ENCODE measurements at regions not wholly inside any gene's neighbourhood (a gene's known extent, or its start where the extent isn't known, plus 50 kb on each side); places are given as distances from the start of the nearest gene placed in this dataset.

GRCh38 chr12:97134495-97134894 is 227.4 kb downstream of the NEDD1 start:
- Histone ChIP-seq H3K27me3 (ENCODE audit: insufficient read depth, low read length) (no peaks in the 10 kb centered on the region), H3K27ac (ENCODE audit: low read depth, low read length) (no peak overlapping the region), H3K9me3 (ENCODE audit: control insufficient read depth in 1 of 2, low read length in 2 of 2) (no peaks in the 10 kb centered on the region), H3K4me3 (ENCODE audit: low read length in 2 of 2) (no peak overlapping the region), H3K4me1 (ENCODE audit: insufficient read depth, low read length) (no peaks in the 10 kb centered on the region), H3K36me3 (ENCODE audit: insufficient read depth, low read length) (no peaks in the 10 kb centered on the region)
- DNase-seq: no peak
- no peaks in the 10 kb centered on the region for H3K36me3 Mint-ChIP-seq
- H3K4me1 Mint-ChIP-seq: no peaks in the 10 kb centered on the region
- H3K27ac Mint-ChIP-seq: no peak overlapping the region
- peaks cover 2 to 5% of the 10 kb centered on the region in 2 donors for H3K27me3 Mint-ChIP-seq
- ChIA-PET CTCF (ENCODE audit: partially characterized antibody) (no interaction called here), POLR2A (ENCODE audit: partially characterized antibody) (no interaction called here)
- peaks cover 0 to 2% (median 0%) of the 10 kb centered on the region in 8 donors for H3K9me3 Mint-ChIP-seq
- intact Hi-C loops (cut with micrococcal nuclease): no loop called here
- H3K4me3 Mint-ChIP-seq: no peak overlapping the region

- intact Hi-C loops (cut with micrococcal nuclease): no loop called here
- DNase-seq: no peak
- H3K4me3 ChIP-seq (ENCODE audit: low read length in 2 of 2): no peak overlapping the region
- H3K27me3 ChIP-seq (ENCODE audit: insufficient read depth, low read length): no peaks in the 10 kb centered on the region
- Mint-ChIP-seq H3K36me3 (no peaks in the 10 kb centered on the region), H3K4me3 (no peak overlapping the region), H3K27ac (no peak overlapping the region), H3K27me3 (peaks cover 13 to 16% of the 10 kb centered on the region in 2 donors), H3K4me1 (no peaks in the 10 kb centered on the region), H3K9me3 (no peaks in the 10 kb centered on the region)
- H3K9me3 ChIP-seq (ENCODE audit: control insufficient read depth in 1 of 2, low read length in 2 of 2): no peaks in the 10 kb centered on the region
- CTCF ChIA-PET (ENCODE audit: partially characterized antibody): interaction anchor here (1.6 kb wide), 1 partner anchor 9 kb away, joined by 9 read pairs; no protein-coding TSS in a partner anchor
- H3K27ac ChIP-seq (ENCODE audit: low read depth, low read length): no peak overlapping the region
- POLR2A ChIA-PET (ENCODE audit: partially characterized antibody): no interaction called here
- H3K4me1 ChIP-seq (ENCODE audit: insufficient read depth, low read length): no peaks in the 10 kb centered on the region
- H3K36me3 ChIP-seq (ENCODE audit: insufficient read depth, low read length): no peaks in the 10 kb centered on the region
Measured at GRCh38 chr12:97140355-97140754, 233.3 kb downstream of the NEDD1 start.

GRCh38 chr12:97142737-97143410 is 235.8 kb downstream of the NEDD1 start:
- Mint-ChIP-seq H3K27ac (no peak overlapping the region), H3K27me3 (peaks cover 14% of the 10 kb centered on the region in 2 donors), H3K9me3 (no peaks in the 10 kb centered on the region), H3K36me3 (no peaks in the 10 kb centered on the region), H3K4me1 (no peaks in the 10 kb centered on the region), H3K4me3 (no peak overlapping the region)
- intact Hi-C loops (cut with micrococcal nuclease): no loop called here
- DNase-seq: no peak
- no peaks in the 10 kb centered on the region for H3K27me3 ChIP-seq (ENCODE audit: insufficient read depth, low read length)
- H3K4me3 ChIP-seq (ENCODE audit: low read length in 2 of 2): no peak overlapping the region
- ChIA-PET CTCF (ENCODE audit: partially characterized antibody) (no interaction called here), POLR2A (ENCODE audit: partially characterized antibody) (no interaction called here)
- no peaks in the 10 kb centered on the region for H3K9me3 ChIP-seq (ENCODE audit: control insufficient read depth in 1 of 2, low read length in 2 of 2)
- no peaks in the 10 kb centered on the region for H3K36me3 ChIP-seq (ENCODE audit: insufficient read depth, low read length)
- no peaks in the 10 kb centered on the region for H3K4me1 ChIP-seq (ENCODE audit: insufficient read depth, low read length)
- no peak overlapping the region for H3K27ac ChIP-seq (ENCODE audit: low read depth, low read length)

- H3K4me1 Mint-ChIP-seq: no peaks in the 10 kb centered on the region
- Histone ChIP-seq H3K27ac (ENCODE audit: low read depth, low read length) (no peak overlapping the region), H3K36me3 (ENCODE audit: insufficient read depth, low read length) (no peaks in the 10 kb centered on the region), H3K27me3 (ENCODE audit: insufficient read depth, low read length) (no peaks in the 10 kb centered on the region), H3K4me3 (ENCODE audit: low read length in 2 of 2) (no peak overlapping the region), H3K9me3 (ENCODE audit: control insufficient read depth in 1 of 2, low read length in 2 of 2) (no peaks in the 10 kb centered on the region), H3K4me1 (ENCODE audit: insufficient read depth, low read length) (no peaks in the 10 kb centered on the region)
- peak in 4 of 5 donors; percentile 13 to 25 (median 20) for DNase-seq
- H3K9me3 Mint-ChIP-seq: no peaks in the 10 kb centered on the region
- no peaks in the 10 kb centered on the region for H3K36me3 Mint-ChIP-seq
- H3K27ac Mint-ChIP-seq: no peak overlapping the region
- H3K4me3 Mint-ChIP-seq: no peak overlapping the region
- CTCF ChIA-PET (ENCODE audit: partially characterized antibody): interaction anchor here (0.7 to 2.2 kb wide), 6 partner anchors 10 to 1257 kb away, joined by 3 to 10 read pairs (median 6); no protein-coding TSS in a partner anchor
- peaks cover 8 to 10% of the 10 kb centered on the region in 2 donors for H3K27me3 Mint-ChIP-seq
- intact Hi-C loops (cut with micrococcal nuclease): no loop called here
- POLR2A ChIA-PET (ENCODE audit: partially characterized antibody): no interaction called here
Measured at GRCh38 chr12:97148941-97149559, 242.0 kb downstream of the NEDD1 start.

- no peaks in the 10 kb centered on the region for H3K9me3 ChIP-seq (ENCODE audit: control insufficient read depth in 1 of 2, low read length in 2 of 2)
- POLR2A ChIA-PET (ENCODE audit: partially characterized antibody): no interaction called here
- CTCF ChIA-PET (ENCODE audit: partially characterized antibody): no interaction called here
- H3K27me3 ChIP-seq (ENCODE audit: insufficient read depth, low read length): no peaks in the 10 kb centered on the region
- no peak overlapping the region for H3K4me3 ChIP-seq (ENCODE audit: low read length in 2 of 2)
- Mint-ChIP-seq H3K27ac (no peak overlapping the region), H3K36me3 (no peaks in the 10 kb centered on the region), H3K4me3 (no peak overlapping the region), H3K27me3 (peaks cover 2 to 5% of the 10 kb centered on the region in 2 donors), H3K4me1 (no peaks in the 10 kb centered on the region), H3K9me3 (no peaks in the 10 kb centered on the region)
- intact Hi-C loops (cut with micrococcal nuclease): no loop called here
- DNase-seq: no peak
- H3K4me1 ChIP-seq (ENCODE audit: insufficient read depth, low read length): no peaks in the 10 kb centered on the region
- H3K27ac ChIP-seq (ENCODE audit: low read depth, low read length): no peak overlapping the region
- H3K36me3 ChIP-seq (ENCODE audit: insufficient read depth, low read length): no peaks in the 10 kb centered on the region
Measured at GRCh38 chr12:97151481-97151880, 244.4 kb downstream of the NEDD1 start.

GRCh38 chr12:97159377-97159776 is 252.3 kb downstream of the NEDD1 start:
- no peaks in the 10 kb centered on the region for H3K9me3 Mint-ChIP-seq
- POLR2A ChIA-PET (ENCODE audit: partially characterized antibody): no interaction called here

GRCh38 chr12:97160277-97160676 is 253.2 kb downstream of the NEDD1 start:
- no peaks in the 10 kb centered on the region for H3K36me3 ChIP-seq (ENCODE audit: insufficient read depth, low read length)
- Mint-ChIP-seq H3K27me3 (peaks cover 1 to 4% of the 10 kb centered on the region in 2 donors), H3K27ac (no peak overlapping the region), H3K4me1 (no peaks in the 10 kb centered on the region), H3K4me3 (no peak overlapping the region), H3K36me3 (no peaks in the 10 kb centered on the region), H3K9me3 (no peaks in the 10 kb centered on the region)
- intact Hi-C loops (cut with micrococcal nuclease): no loop called here
- no peak for DNase-seq
- CTCF ChIA-PET (ENCODE audit: partially characterized antibody): no interaction called here
- POLR2A ChIA-PET (ENCODE audit: partially characterized antibody): no interaction called here
- no peaks in the 10 kb centered on the region for H3K27me3 ChIP-seq (ENCODE audit: insufficient read depth, low read length)
- H3K4me1 ChIP-seq (ENCODE audit: insufficient read depth, low read length): no peaks in the 10 kb centered on the region
- H3K9me3 ChIP-seq (ENCODE audit: control insufficient read depth in 1 of 2, low read length in 2 of 2): no peaks in the 10 kb centered on the region
- no peak overlapping the region for H3K4me3 ChIP-seq (ENCODE audit: low read length in 2 of 2)
- no peak overlapping the region for H3K27ac ChIP-seq (ENCODE audit: low read depth, low read length)

More at GRCh38 chr12:97159377-97159776, 252.3 kb downstream of the NEDD1 start:
- H3K36me3 Mint-ChIP-seq: no peaks in the 10 kb centered on the region
- Histone ChIP-seq H3K27me3 (ENCODE audit: insufficient read depth, low read length) (no peaks in the 10 kb centered on the region), H3K27ac (ENCODE audit: low read depth, low read length) (no peak overlapping the region), H3K4me1 (ENCODE audit: insufficient read depth, low read length) (no peaks in the 10 kb centered on the region), H3K9me3 (ENCODE audit: control insufficient read depth in 1 of 2, low read length in 2 of 2) (no peaks in the 10 kb centered on the region), H3K36me3 (ENCODE audit: insufficient read depth, low read length) (no peaks in the 10 kb centered on the region), H3K4me3 (ENCODE audit: low read length in 2 of 2) (no peak overlapping the region)
- CTCF ChIA-PET (ENCODE audit: partially characterized antibody): no interaction called here
- no peak overlapping the region for H3K4me3 Mint-ChIP-seq
- no peaks in the 10 kb centered on the region for H3K4me1 Mint-ChIP-seq
- H3K27me3 Mint-ChIP-seq: peaks cover 2 to 4% of the 10 kb centered on the region in 2 donors
- no peak overlapping the region for H3K27ac Mint-ChIP-seq
- intact Hi-C loops (cut with micrococcal nuclease): no loop called here
- DNase-seq: no peak
